ENCODE measurements at regions not wholly inside any gene's neighbourhood (a gene's known extent, or its start where the extent isn't known, plus 50 kb on each side); places are given as distances from the start of the nearest gene placed in this dataset.

- Histone ChIP-seq H3K9ac (ENCODE audit: low read depth, low read length) (no peak overlapping the region), H3K4me3 (ENCODE audit: low read depth in 1 of 2, low read length in 2 of 2) (no peak overlapping the region), H3K4me2 (ENCODE audit: insufficient read depth, low read length) (no peak overlapping the region), H3K27me3 (ENCODE audit: insufficient read depth, low read length, poor library complexity) (no peaks in the 10 kb centered on the region), H3K9me3 (ENCODE audit: insufficient read depth, low read length, severe bottlenecking) (no peaks in the 10 kb centered on the region), H3K27ac (ENCODE audit: low read length) (no peak overlapping the region), H4K20me1 (ENCODE audit: insufficient read depth, low read length) (no peaks in the 10 kb centered on the region), H2AFZ (ENCODE audit: low read depth, low read length) (no peak overlapping the region), H3K79me2 (ENCODE audit: insufficient read depth, low read length) (no peaks in the 10 kb centered on the region), H3K36me3 (ENCODE audit: insufficient read depth, low read length) (no peaks in the 10 kb centered on the region), H3K4me1 (ENCODE audit: insufficient read depth, low read length) (no peaks in the 10 kb centered on the region)
- ATAC-seq (ENCODE audit: insufficient read depth, low read depth) (no peak), DNase-seq (no peak)
- no peak for TF ChIP-seq EZH2 (IDR thresholded peaks at IDR 0.05; ENCODE audit: borderline replicate concordance, low read depth, low read length, severe bottlenecking)
- no peak for TF ChIP-seq CTCF (IDR thresholded peaks at IDR 0.05; ENCODE audit: borderline replicate concordance, extremely low read depth, low read length, poor library complexity, severe bottlenecking)
Measured at GRCh38 chr10:61024151-61024855, 80.3 kb upstream of the RHOBTB1 start.

GRCh38 chr10:61023053-61023452 is 79.1 kb upstream of the RHOBTB1 start:
- no peaks in the 10 kb centered on the region for H3K27me3 ChIP-seq (ENCODE audit: insufficient read depth, low read length, poor library complexity)
- H3K4me1 ChIP-seq (ENCODE audit: insufficient read depth, low read length), result no peaks in the 10 kb centered on the region

GRCh38 chr10:61021926-61022325 is 77.9 kb upstream of the RHOBTB1 start:
- no peak for ATAC-seq (ENCODE audit: insufficient read depth, low read depth)
- H3K4me2 ChIP-seq (ENCODE audit: insufficient read depth, low read length), result no peak overlapping the region
- no peaks in the 10 kb centered on the region for H3K79me2 ChIP-seq (ENCODE audit: insufficient read depth, low read length)

More at GRCh38 chr10:61023053-61023452, 79.1 kb upstream of the RHOBTB1 start:
- Histone ChIP-seq H3K36me3 (ENCODE audit: insufficient read depth, low read length) (no peaks in the 10 kb centered on the region), H4K20me1 (ENCODE audit: insufficient read depth, low read length) (no peaks in the 10 kb centered on the region), H3K4me2 (ENCODE audit: insufficient read depth, low read length) (no peak overlapping the region), H3K9me3 (ENCODE audit: insufficient read depth, low read length, severe bottlenecking) (no peaks in the 10 kb centered on the region), H2AFZ (ENCODE audit: low read depth, low read length) (no peak overlapping the region), H3K9ac (ENCODE audit: low read depth, low read length) (no peak overlapping the region), H3K4me3 (ENCODE audit: low read depth in 1 of 2, low read length in 2 of 2) (no peak overlapping the region), H3K79me2 (ENCODE audit: insufficient read depth, low read length) (no peaks in the 10 kb centered on the region), H3K27ac (ENCODE audit: low read length) (no peak overlapping the region)
- DNase-seq (no peak), ATAC-seq (ENCODE audit: insufficient read depth, low read depth) (no peak)
- TF ChIP-seq EZH2 (IDR thresholded peaks at IDR 0.05; ENCODE audit: borderline replicate concordance, low read depth, low read length, severe bottlenecking), result no peak
- no peak for TF ChIP-seq CTCF (IDR thresholded peaks at IDR 0.05; ENCODE audit: borderline replicate concordance, extremely low read depth, low read length, poor library complexity, severe bottlenecking)

More at GRCh38 chr10:61021926-61022325, 77.9 kb upstream of the RHOBTB1 start:
- no peaks in the 10 kb centered on the region for H4K20me1 ChIP-seq (ENCODE audit: insufficient read depth, low read length)
- DNase-seq, result no peak
- H3K36me3 ChIP-seq (ENCODE audit: insufficient read depth, low read length), result no peaks in the 10 kb centered on the region
- no peaks in the 10 kb centered on the region for H3K4me1 ChIP-seq (ENCODE audit: insufficient read depth, low read length)
- no peak overlapping the region for H3K27ac ChIP-seq (ENCODE audit: low read length)
- no peak overlapping the region for H3K9ac ChIP-seq (ENCODE audit: low read depth, low read length)
- no peak overlapping the region for H3K4me3 ChIP-seq (ENCODE audit: low read depth in 1 of 2, low read length in 2 of 2)
- TF ChIP-seq CTCF (IDR thresholded peaks at IDR 0.05; ENCODE audit: borderline replicate concordance, extremely low read depth, low read length, poor library complexity, severe bottlenecking), result no peak
- TF ChIP-seq EZH2 (IDR thresholded peaks at IDR 0.05; ENCODE audit: borderline replicate concordance, low read depth, low read length, severe bottlenecking), result no peak
- no peaks in the 10 kb centered on the region for H3K9me3 ChIP-seq (ENCODE audit: insufficient read depth, low read length, severe bottlenecking)
- no peaks in the 10 kb centered on the region for H3K27me3 ChIP-seq (ENCODE audit: insufficient read depth, low read length, poor library complexity)
- no peak overlapping the region for H2AFZ ChIP-seq (ENCODE audit: low read depth, low read length)
